GM23248 (cell line): ENCODE measurements at regions not wholly inside any gene's neighbourhood (a gene's known extent, or its start where the extent isn't known, plus 50 kb on each side); places are given as distances from the start of the nearest gene placed in this dataset.

Source experiments
- DNase-seq: peaks from one replicate; pipeline ENCODE4 v3.0.0-alpha.2; 2015
- H2AFZ ChIP-seq: fragments of 200-600 bp; sonication (generic); 2 replicates; pipeline ENCODE4 v1.6.1; 2016; ENCODE audit warnings: antibody characterized with exemption
- H3F3A ChIP-seq: fragments of 200-600 bp; sonication (generic); 2 replicates; pipeline ENCODE4 v1.6.1; 2016; ENCODE audit warnings: mild to moderate bottlenecking, antibody characterized with exemption, mixed run types; ENCODE audit not compliant: insufficient read depth
- H3K27ac ChIP-seq: fragments of 200-600 bp; sonication (generic); 2 replicates; pipeline ENCODE4 v1.5.1; 2016; ENCODE audit warnings: mild to moderate bottlenecking
- H3K27me3 ChIP-seq: fragments of 200-600 bp; sonication (generic); replicated peaks from 2 replicates; pipeline ENCODE4 v1.6.1; 2016; ENCODE audit warnings: mild to moderate bottlenecking; ENCODE audit not compliant: insufficient read depth
- H3K36me3 ChIP-seq: fragments of 200-600 bp; sonication (generic); 2 replicates; pipeline ENCODE4 v1.6.1; 2016; ENCODE audit warnings: low read depth, mild to moderate bottlenecking
- H3K4me1 ChIP-seq: fragments of 200-600 bp; sonication (generic); 2 replicates; pipeline ENCODE4 v1.6.1; 2016; ENCODE audit warnings: mild to moderate bottlenecking; ENCODE audit not compliant: insufficient read depth
- H3K4me2 ChIP-seq: fragments of 200-600 bp; sonication (generic); one replicate; pipeline ENCODE4 v1.6.1; 2016; ENCODE audit warnings: mild to moderate bottlenecking; ENCODE audit not compliant: unreplicated experiment
- H3K4me3 ChIP-seq: fragments of 200-600 bp; sonication (generic); 2 replicates; pipeline ENCODE4 v1.5.1; 2016; ENCODE audit warnings: mild to moderate bottlenecking
- H3K79me2 ChIP-seq: fragments of 200-600 bp; sonication (generic); 2 replicates; pipeline ENCODE4 v1.6.1; 2016; ENCODE audit warnings: mild to moderate bottlenecking; ENCODE audit not compliant: insufficient read depth
- H3K9ac ChIP-seq: fragments of 200-600 bp; sonication (generic); 2 replicates; pipeline ENCODE4 v1.6.1; 2016; ENCODE audit warnings: mild to moderate bottlenecking
- H3K9me2 ChIP-seq: fragments of 200-600 bp; sonication (generic); 2 replicates; pipeline ENCODE4 v1.6.1; 2016; ENCODE audit warnings: mixed run types, mild to moderate bottlenecking, moderate library complexity; ENCODE audit not compliant: insufficient read depth
- H3K9me3 ChIP-seq: fragments of 200-600 bp; sonication (generic); one replicate; pipeline ENCODE4 v1.6.1; 2017; ENCODE audit warnings: low read depth
- H4K20me1 ChIP-seq: fragments of 200-600 bp; sonication (generic); 2 replicates; pipeline ENCODE4 v1.6.0; 2016; ENCODE audit not compliant: insufficient read depth
- EZH2 ChIP-seq: fragments of 200-600 bp; sonication (generic); IDR thresholded peaks from 2 replicates; pipeline ENCODE4 v1.6.1; 2018; ENCODE audit warnings: antibody characterized with exemption, mild to moderate bottlenecking; ENCODE audit not compliant: insufficient read depth, poor library complexity, severe bottlenecking
- EZH2phosphoT487 ChIP-seq: fragments of 200-600 bp; sonication (generic); IDR thresholded peaks from 2 replicates; pipeline ENCODE4 v1.6.1; 2018; ENCODE audit warnings: antibody characterized with exemption, moderate library complexity, mild to moderate bottlenecking, low read depth; ENCODE audit not compliant: insufficient read depth
- WGBS, 2 experiments: methylation state at CpG; one replicate each; pipeline ENCODE4 v1.1.6; 2015 to 2017; ENCODE audit warnings: low lambda C conversion rate in 2 of 2, low coverage in 1 of 2; ENCODE audit errors: missing lambda C conversion rate in 2 of 2; 5-methylcytosine and 5-hydroxymethylcytosine counted together
- in situ Hi-C: fragments of 300-500 bp; cut with MboI; formaldehyde crosslinking; loops from 2 replicates; pipeline ENCODE4 v1.15.0; 2020

GRCh38 chr10:128926711-128927110, 540.3 kb upstream of the MGMT start:
- Histone ChIP-seq H3K4me3 (no peak overlapping the region), H3K9ac (no peak overlapping the region), H2AFZ (no peak overlapping the region), H3F3A (no peaks in the 10 kb centered on the region), H4K20me1 (no peaks in the 10 kb centered on the region), H3K27me3 (no peaks in the 10 kb centered on the region), H3K9me2 (no peaks in the 10 kb centered on the region), H3K79me2 (no peaks in the 10 kb centered on the region), H3K27ac (no peak overlapping the region), H3K4me1 (no peaks in the 10 kb centered on the region), H3K4me2 (no peak overlapping the region), H3K9me3 (no peaks in the 10 kb centered on the region), H3K36me3 (no peaks in the 10 kb centered on the region)
- TF ChIP-seq EZH2 = no peak
- no peak for TF ChIP-seq EZH2phosphoT487
- WGBS, 2 experiments = 27 to 30% methylated on average over 11 of the region's 11 CpGs
- in situ Hi-C loops = no loop called here
- no peak for DNase-seq

GRCh38 chr10:128927497-128928161, 539.4 kb upstream of the MGMT start:
- Histone ChIP-seq H3K9me2 (no peaks in the 10 kb centered on the region), H3K9ac (no peak overlapping the region), H3K4me3 (no peak overlapping the region), H3K27me3 (no peaks in the 10 kb centered on the region), H4K20me1 (no peaks in the 10 kb centered on the region), H2AFZ (no peak overlapping the region), H3K79me2 (no peaks in the 10 kb centered on the region), H3F3A (no peaks in the 10 kb centered on the region), H3K4me2 (no peak overlapping the region), H3K36me3 (no peaks in the 10 kb centered on the region), H3K9me3 (no peaks in the 10 kb centered on the region), H3K27ac (no peak overlapping the region), H3K4me1 (no peaks in the 10 kb centered on the region)
- no peak for DNase-seq
- in situ Hi-C loops = no loop called here
- WGBS, 2 experiments = 8 to 15% methylated on average over 20 of the region's 20 CpGs
- no peak for TF ChIP-seq EZH2phosphoT487
- TF ChIP-seq EZH2 = no peak

DNA sequence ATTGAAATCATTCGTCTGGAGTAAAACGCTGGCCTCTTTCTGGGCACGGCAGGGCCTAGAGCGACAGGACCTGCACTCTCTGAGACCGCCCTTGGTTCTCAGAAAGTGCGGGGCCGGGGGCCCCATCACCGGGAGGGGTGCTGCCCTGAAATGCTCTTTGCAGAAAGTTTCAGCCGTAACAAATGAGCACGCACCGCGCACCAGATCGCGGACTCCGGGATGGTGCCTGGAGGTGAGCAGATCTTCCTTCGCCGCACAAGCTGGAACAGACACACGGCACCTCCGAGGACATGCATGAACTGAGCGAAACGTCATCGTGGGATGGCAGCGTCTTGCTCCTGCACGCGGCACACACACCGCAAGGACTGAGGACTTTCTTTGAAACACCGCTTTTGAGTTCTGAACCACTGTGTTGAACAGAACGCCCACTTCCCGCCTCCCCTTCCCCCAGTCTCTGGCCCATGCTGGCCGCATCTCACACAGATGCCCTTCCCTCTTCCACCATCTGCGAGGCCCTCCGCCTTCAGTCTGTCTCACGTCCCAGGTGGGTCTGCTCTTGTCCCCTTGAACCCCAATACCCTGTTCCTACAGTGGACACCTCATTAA, 538.7 kb upstream of the MGMT start:
- no peaks in the 10 kb centered on the region for H3K27me3 ChIP-seq
- 74 to 79% methylated on average over 23 to 33 of the region's 33 CpGs for WGBS, 2 experiments
- no peaks in the 10 kb centered on the region for H3F3A ChIP-seq
- H3K9me3 ChIP-seq = no peaks in the 10 kb centered on the region
- no peak overlapping the region for H3K4me3 ChIP-seq
- no peak for DNase-seq
- H2AFZ ChIP-seq = no peak overlapping the region
- TF ChIP-seq EZH2 = no peak
- TF ChIP-seq EZH2phosphoT487 = no peak
- H3K36me3 ChIP-seq = no peaks in the 10 kb centered on the region
- H3K79me2 ChIP-seq = no peaks in the 10 kb centered on the region
- H3K27ac ChIP-seq = no peak overlapping the region
- no peaks in the 10 kb centered on the region for H4K20me1 ChIP-seq
- in situ Hi-C loops = no loop called here
- H3K9ac ChIP-seq = no peak overlapping the region
- no peaks in the 10 kb centered on the region for H3K9me2 ChIP-seq
- H3K4me2 ChIP-seq = no peak overlapping the region
- H3K4me1 ChIP-seq = no peaks in the 10 kb centered on the region

DNA sequence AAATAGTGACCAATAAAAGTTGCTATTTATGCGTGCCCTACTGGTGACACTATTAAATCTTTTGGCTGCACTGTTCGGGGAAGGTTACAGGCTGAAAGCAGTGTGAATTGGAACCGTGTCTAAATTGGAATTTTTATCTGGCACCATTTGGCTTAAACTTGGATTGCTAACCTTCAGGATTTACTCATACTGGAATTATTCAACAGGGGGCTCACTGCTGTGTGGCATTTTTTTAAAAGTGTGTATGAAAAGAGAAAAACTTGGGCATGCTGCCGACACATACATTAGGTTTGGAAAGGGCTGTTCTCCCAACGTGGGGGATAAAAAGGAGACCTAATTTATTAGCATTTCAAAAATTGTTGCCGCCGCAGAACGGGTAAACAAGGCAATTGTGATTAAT, 537.9 kb upstream of the MGMT start:
- Histone ChIP-seq H3K79me2 (no peaks in the 10 kb centered on the region), H3K27ac (no peak overlapping the region), H3K4me2 (no peak overlapping the region), H2AFZ (no peak overlapping the region), H3K9me3 (no peaks in the 10 kb centered on the region), H3K9ac (no peak overlapping the region), H3K9me2 (no peaks in the 10 kb centered on the region), H3K4me3 (no peak overlapping the region), H3K27me3 (no peaks in the 10 kb centered on the region), H3F3A (no peaks in the 10 kb centered on the region), H3K4me1 (no peaks in the 10 kb centered on the region), H4K20me1 (no peaks in the 10 kb centered on the region), H3K36me3 (no peaks in the 10 kb centered on the region)
- no peak for DNase-seq
- no peak for TF ChIP-seq EZH2phosphoT487
- TF ChIP-seq EZH2 = no peak
- 2 to 5% methylated on average over 8 of the region's 8 CpGs for WGBS, 2 experiments
- in situ Hi-C loops = no loop called here
